ENCODE measurements at regions not wholly inside any gene's neighbourhood (a gene's known extent, or its start where the extent isn't known, plus 50 kb on each side); places are given as distances from the start of the nearest gene placed in this dataset.

DNA sequence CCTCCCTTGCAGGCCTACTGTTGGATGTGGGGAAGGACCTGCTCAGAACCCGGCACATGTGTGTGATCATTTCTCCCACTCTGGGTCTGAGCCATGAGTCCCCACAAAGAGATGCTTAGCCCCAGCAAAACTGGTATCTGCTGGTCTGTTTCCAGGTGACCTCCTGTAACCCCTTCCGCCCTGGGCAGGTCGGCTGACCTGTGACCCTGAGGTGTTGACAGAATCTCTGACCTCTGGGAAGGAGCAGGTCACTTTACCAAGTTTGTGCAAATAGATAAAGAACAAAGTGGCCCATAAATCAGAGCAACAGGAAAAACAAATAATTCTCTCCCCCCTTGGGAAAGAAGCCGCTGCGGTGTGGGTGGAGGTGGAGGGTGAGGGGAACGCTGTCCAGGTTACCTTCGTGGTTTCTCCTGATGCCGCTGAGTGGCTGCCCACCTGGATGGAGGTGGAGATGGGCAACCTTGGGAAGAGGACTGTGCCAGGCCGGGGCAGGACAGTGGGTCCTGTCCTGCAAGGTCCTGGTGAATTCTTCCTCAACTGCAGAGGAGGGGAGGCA lies 174.0 kb upstream of the MYCN start (continued):
- TF ChIP-seq, protein P1, sequence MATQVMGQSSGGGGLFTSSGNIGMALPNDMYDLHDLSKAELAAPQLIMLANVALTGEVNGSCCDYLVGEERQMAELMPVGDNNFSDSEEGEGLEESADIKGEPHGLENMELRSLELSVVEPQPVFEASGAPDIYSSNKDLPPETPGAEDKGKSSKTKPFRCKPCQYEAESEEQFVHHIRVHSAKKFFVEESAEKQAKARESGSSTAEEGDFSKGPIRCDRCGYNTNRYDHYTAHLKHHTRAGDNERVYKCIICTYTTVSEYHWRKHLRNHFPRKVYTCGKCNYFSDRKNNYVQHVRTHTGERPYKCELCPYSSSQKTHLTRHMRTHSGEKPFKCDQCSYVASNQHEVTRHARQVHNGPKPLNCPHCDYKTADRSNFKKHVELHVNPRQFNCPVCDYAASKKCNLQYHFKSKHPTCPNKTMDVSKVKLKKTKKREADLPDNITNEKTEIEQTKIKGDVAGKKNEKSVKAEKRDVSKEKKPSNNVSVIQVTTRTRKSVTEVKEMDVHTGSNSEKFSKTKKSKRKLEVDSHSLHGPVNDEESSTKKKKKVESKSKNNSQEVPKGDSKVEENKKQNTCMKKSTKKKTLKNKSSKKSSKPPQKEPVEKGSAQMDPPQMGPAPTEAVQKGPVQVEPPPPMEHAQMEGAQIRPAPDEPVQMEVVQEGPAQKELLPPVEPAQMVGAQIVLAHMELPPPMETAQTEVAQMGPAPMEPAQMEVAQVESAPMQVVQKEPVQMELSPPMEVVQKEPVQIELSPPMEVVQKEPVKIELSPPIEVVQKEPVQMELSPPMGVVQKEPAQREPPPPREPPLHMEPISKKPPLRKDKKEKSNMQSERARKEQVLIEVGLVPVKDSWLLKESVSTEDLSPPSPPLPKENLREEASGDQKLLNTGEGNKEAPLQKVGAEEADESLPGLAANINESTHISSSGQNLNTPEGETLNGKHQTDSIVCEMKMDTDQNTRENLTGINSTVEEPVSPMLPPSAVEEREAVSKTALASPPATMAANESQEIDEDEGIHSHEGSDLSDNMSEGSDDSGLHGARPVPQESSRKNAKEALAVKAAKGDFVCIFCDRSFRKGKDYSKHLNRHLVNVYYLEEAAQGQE (tag by site-specific recombination; IDR thresholded peaks at IDR 0.05) = no peak
- TF ChIP-seq MEIS1 (CRISPR knock-in tag; IDR thresholded peaks at IDR 0.05; ENCODE audit: borderline replicate concordance) (no peak), ZIC2 (tag by site-specific recombination; IDR thresholded peaks at IDR 0.05) (no peak)

DNA sequence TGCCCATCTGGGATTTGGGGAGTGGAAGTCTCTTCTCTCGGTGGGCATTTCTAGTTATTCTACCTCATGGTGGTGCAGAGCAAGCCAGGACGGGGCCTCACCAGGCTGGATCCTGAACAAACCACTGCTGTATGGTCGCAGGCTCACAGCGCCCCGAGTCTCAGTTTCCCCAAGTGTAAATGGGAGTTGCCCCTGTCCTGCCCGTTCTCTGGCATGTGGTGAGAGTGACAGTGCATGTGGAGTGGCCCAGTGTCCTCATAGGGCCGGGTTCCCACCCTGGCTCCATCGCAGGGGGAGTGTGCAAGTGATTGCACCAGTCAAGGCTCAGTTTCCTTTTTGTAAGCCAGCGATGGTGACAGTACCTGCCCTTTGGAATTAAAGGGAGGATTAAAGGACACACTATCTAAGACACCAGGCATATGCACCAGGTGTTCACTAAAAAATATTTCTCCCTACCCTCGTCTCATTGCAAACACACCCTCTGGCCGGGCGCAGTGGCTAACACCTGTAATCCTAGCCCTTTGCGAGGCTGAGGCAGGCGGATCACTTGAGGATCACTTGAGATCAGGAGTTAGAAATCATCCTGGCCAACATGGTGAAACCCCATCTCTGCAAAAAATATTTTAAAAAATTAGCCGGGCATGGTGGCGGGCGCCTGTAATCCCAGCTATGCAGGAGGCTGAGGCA lies 173.3 kb upstream of the MYCN start:
- no peak overlapping the region for H3K4me3 ChIP-seq (ENCODE audit: low read depth, low read length)
- POLR2A ChIA-PET = no interaction called here
- H3K36me3 ChIP-seq (ENCODE audit: control insufficient read depth in 2 of 2, insufficient read depth in 1 of 2, low read length in 2 of 2) = no peaks in the 10 kb centered on the region
- H3K9me3 ChIP-seq (ENCODE audit: control insufficient read depth, insufficient read depth, low read depth, low read length) = no peaks in the 10 kb centered on the region
- H3K27ac ChIP-seq (ENCODE audit: extremely low read depth, low read depth, low read length) = no peak overlapping the region
- TF ChIP-seq ZNF169 (tag by site-specific recombination; IDR thresholded peaks at IDR 0.05) (no peak), ZNF521 (tag by site-specific recombination; IDR thresholded peaks at IDR 0.05) (no peak), ZNF530 (tag by site-specific recombination; IDR thresholded peaks at IDR 0.05; ENCODE audit: low read depth) (no peak), KLF9 (tag by site-specific recombination; IDR thresholded peaks at IDR 0.05; ENCODE audit: low read depth) (no peak), HOXA7 (CRISPR knock-in tag; IDR thresholded peaks at IDR 0.05; ENCODE audit: borderline replicate concordance) (no peak), ZNF423 (tag by site-specific recombination; IDR thresholded peaks at IDR 0.05) (no peak), SP7 (tag by site-specific recombination; IDR thresholded peaks at IDR 0.05) (no peak), ZNF121 (tag by site-specific recombination; IDR thresholded peaks at IDR 0.05) (no peak)
- H3K4me1 ChIP-seq (ENCODE audit: control insufficient read depth, insufficient read depth, low read length) = no peaks in the 10 kb centered on the region
- CTCF ChIA-PET = no interaction called here

DNA sequence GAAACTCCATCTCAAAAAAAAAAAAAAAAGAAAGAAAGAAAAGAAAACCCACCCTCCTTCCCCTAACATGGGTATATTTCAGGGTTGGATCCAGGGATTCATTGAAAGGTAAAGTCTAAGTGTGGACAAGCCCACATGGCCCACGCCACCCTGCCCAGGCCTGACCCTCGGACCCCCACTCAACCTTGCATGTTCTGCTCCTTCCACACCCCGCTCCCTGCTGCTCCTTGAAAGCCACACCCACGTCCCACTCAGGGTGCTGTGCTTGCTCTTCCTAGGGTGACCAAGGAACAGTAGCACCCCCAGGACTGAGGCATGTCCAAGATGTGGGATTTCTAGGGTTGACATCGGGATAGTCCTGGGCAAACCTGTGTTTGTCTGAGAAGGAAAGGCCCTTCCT lies 172.7 kb upstream of the MYCN start:
- CTCF ChIA-PET = no interaction called here
- no peaks in the 10 kb centered on the region for H3K36me3 ChIP-seq (ENCODE audit: control insufficient read depth in 2 of 2, insufficient read depth in 1 of 2, low read length in 2 of 2)
- no peaks in the 10 kb centered on the region for H3K9me3 ChIP-seq (ENCODE audit: control insufficient read depth, insufficient read depth, low read depth, low read length)
- no peaks in the 10 kb centered on the region for H3K4me1 ChIP-seq (ENCODE audit: control insufficient read depth, insufficient read depth, low read length)
- TF ChIP-seq ZFP69B (tag by site-specific recombination; IDR thresholded peaks at IDR 0.05) (no peak), ZNF157 (tag by site-specific recombination; IDR thresholded peaks at IDR 0.05) (no peak)
- POLR2A ChIA-PET = no interaction called here
- H3K4me3 ChIP-seq (ENCODE audit: low read depth, low read length) = no peak overlapping the region
- no peak overlapping the region for H3K27ac ChIP-seq (ENCODE audit: extremely low read depth, low read depth, low read length)

DNA sequence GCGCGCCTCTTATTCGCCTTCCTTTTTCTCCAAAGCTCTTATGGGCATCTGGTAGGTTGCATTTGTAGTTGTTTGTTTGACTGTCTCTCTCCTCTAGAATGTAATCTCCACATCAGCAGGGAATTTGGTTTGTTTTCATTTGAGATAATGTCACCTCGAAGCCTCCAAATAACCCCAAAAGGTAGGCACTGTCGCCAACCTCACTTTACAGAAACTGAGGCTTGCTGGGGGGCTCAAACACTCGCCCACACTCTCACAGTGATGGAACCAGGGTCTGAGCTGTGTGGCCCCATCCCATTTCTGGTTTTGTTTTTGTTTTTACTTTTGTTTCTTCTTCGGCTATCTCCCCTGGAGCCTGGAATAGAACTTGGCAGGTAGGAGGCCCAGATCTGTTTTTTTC lies 172.2 kb upstream of the MYCN start:
- CTCF ChIA-PET = no interaction called here
- H3K36me3 ChIP-seq (ENCODE audit: control insufficient read depth in 2 of 2, insufficient read depth in 1 of 2, low read length in 2 of 2) = no peaks in the 10 kb centered on the region
- no peak overlapping the region for H3K4me3 ChIP-seq (ENCODE audit: low read depth, low read length)
- POLR2A ChIA-PET = no interaction called here
- H3K27ac ChIP-seq (ENCODE audit: extremely low read depth, low read depth, low read length) = no peak overlapping the region
- no peaks in the 10 kb centered on the region for H3K9me3 ChIP-seq (ENCODE audit: control insufficient read depth, insufficient read depth, low read depth, low read length)
- TF ChIP-seq, protein P2, sequence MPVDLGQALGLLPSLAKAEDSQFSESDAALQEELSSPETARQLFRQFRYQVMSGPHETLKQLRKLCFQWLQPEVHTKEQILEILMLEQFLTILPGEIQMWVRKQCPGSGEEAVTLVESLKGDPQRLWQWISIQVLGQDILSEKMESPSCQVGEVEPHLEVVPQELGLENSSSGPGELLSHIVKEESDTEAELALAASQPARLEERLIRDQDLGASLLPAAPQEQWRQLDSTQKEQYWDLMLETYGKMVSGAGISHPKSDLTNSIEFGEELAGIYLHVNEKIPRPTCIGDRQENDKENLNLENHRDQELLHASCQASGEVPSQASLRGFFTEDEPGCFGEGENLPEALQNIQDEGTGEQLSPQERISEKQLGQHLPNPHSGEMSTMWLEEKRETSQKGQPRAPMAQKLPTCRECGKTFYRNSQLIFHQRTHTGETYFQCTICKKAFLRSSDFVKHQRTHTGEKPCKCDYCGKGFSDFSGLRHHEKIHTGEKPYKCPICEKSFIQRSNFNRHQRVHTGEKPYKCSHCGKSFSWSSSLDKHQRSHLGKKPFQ (tag by site-specific recombination; IDR thresholded peaks at IDR 0.05) = no peak
- no peak for TF ChIP-seq ZNF311 (tag by site-specific recombination; IDR thresholded peaks at IDR 0.05; ENCODE audit: borderline replicate concordance)
- H3K4me1 ChIP-seq (ENCODE audit: control insufficient read depth, insufficient read depth, low read length) = no peaks in the 10 kb centered on the region
